Fibroblast of villous mesenchyme (primary cell): ENCODE measurements at regions not wholly inside any gene's neighbourhood (a gene's known extent, or its start where the extent isn't known, plus 50 kb on each side); places are given as distances from the start of the nearest gene placed in this dataset.

Source experiments
- DNase-seq: peaks from one replicate; pipeline ENCODE4 v3.0.0-alpha.2; 2010; ENCODE audit warnings: low read depth
- H3K4me3 ChIP-seq: 2 replicates; pipeline ENCODE4 v1.5.1; 2011; ENCODE audit warnings: low read depth, mild to moderate bottlenecking, low read length
- CTCF ChIP-seq: IDR thresholded peaks from 2 replicates; pipeline ENCODE4 v1.5.1; 2012; ENCODE audit warnings: low read depth, mild to moderate bottlenecking, low read length; ENCODE audit not compliant: insufficient read depth

- no peak for TF ChIP-seq CTCF
- no peak overlapping the region for H3K4me3 ChIP-seq
- no peak for DNase-seq
Measured at GRCh38 chr18:28781616-28782362, 604.9 kb upstream of the CDH2 start.

GRCh38 chr18:28778706-28779105 lies 601.8 kb upstream of the CDH2 start:
- DNase-seq: no peak
- no peak overlapping the region for H3K4me3 ChIP-seq
- no peak for TF ChIP-seq CTCF

- H3K4me3 ChIP-seq: no peak overlapping the region
- TF ChIP-seq CTCF: no peak
- DNase-seq: no peak
Measured at GRCh38 chr18:28777756-28778155, 600.8 kb upstream of the CDH2 start.

DNA sequence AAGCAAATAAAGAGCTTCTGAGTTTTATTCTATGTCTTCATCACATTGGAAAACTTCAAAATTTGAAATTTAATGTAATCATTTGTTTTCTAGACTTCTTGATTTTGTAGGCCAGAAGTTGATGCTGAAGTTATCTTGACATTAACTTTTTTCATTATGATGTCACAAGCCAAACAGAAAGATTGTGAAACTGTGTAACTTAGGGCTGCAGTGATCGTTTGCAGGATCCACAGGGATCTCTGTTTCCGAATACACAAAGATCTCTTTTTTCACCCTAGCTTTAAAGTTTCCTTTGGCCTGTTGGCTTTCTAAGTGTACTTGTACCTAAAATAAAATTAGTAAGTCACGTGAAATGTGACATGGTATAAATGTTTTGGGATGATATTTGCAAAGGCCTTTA lies 594.9 kb upstream of the CDH2 start:
- TF ChIP-seq CTCF: no peak
- peak; percentile 26 for DNase-seq
- H3K4me3 ChIP-seq: no peak overlapping the region

- no peak for DNase-seq
- no peak for TF ChIP-seq CTCF
- H3K4me3 ChIP-seq: no peak overlapping the region
Measured at GRCh38 chr18:28768791-28769768, 592.1 kb upstream of the CDH2 start.

DNA sequence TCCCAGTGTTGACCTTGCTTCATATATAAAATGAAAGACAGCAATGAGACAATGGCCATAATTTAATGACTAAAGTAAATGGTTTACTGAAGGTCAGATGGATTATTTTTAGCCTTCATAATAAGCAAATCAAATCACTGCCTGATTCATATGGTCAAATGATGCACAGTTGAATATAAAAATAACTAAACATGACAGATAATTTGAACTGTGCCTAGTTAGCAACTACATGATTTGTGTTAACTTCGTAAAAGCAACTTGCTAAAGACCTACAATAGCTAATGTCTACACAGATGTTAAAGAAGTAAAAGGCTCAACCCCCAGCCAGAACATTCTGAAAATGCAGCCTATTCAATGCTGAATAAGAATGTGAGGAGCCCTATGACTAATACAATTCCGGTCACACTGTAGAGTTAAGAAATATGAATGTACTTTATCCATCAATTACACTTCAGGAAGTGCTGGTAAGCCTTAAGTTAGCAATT lies 590.8 kb upstream of the CDH2 start:
- DNase-seq: peak; percentile 52
- no peak for TF ChIP-seq CTCF
- H3K4me3 ChIP-seq: no peak overlapping the region
